ENCODE measurements at regions not wholly inside any gene's neighbourhood (a gene's known extent, or its start where the extent isn't known, plus 50 kb on each side); places are given as distances from the start of the nearest gene placed in this dataset.

DNA sequence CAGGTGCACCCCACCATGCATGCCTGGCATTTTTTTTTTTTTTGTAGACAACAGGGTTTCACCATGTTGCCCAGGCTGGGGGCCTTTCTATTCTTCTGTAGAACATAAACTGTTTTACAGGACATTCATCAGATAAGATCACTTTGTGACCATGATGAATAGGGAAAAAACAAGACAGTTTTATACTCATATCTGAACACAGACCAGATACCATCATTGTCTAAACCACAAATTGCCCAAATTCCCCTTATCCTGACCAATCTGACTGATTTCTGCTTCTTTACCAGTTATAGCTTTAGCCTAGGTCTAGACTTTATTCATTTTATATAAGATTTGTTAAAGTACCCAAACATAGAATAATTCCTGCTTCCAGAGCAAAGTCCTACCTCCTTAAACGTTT lies 1699.3 kb upstream of the TMEFF2 start:
- TF ChIP-seq, protein P1, sequence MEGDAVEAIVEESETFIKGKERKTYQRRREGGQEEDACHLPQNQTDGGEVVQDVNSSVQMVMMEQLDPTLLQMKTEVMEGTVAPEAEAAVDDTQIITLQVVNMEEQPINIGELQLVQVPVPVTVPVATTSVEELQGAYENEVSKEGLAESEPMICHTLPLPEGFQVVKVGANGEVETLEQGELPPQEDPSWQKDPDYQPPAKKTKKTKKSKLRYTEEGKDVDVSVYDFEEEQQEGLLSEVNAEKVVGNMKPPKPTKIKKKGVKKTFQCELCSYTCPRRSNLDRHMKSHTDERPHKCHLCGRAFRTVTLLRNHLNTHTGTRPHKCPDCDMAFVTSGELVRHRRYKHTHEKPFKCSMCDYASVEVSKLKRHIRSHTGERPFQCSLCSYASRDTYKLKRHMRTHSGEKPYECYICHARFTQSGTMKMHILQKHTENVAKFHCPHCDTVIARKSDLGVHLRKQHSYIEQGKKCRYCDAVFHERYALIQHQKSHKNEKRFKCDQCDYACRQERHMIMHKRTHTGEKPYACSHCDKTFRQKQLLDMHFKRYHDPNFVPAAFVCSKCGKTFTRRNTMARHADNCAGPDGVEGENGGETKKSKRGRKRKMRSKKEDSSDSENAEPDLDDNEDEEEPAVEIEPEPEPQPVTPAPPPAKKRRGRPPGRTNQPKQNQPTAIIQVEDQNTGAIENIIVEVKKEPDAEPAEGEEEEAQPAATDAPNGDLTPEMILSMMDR (conservative IDR thresholded peaks at IDR 0.05; ENCODE audit: low read depth, low read length), result no peak
- no peak for TF ChIP-seq EZH2phosphoT487 (IDR thresholded peaks at IDR 0.05; ENCODE audit: borderline replicate concordance, low read length)
